Smooth muscle cell of the brain vasculature (primary cell): ENCODE measurements at regions not wholly inside any gene's neighbourhood (a gene's known extent, or its start where the extent isn't known, plus 50 kb on each side); places are given as distances from the start of the nearest gene placed in this dataset.

Experiments used
- DNase-seq: peaks from one replicate; pipeline ENCODE4 v3.0.0-alpha.2; 2012; ENCODE audit warnings: low read depth, low spot score

- no peak for DNase-seq
Observed at GRCh38 chr15:96735632-96736240, 405.2 kb downstream of the NR2F2 start.

DNA sequence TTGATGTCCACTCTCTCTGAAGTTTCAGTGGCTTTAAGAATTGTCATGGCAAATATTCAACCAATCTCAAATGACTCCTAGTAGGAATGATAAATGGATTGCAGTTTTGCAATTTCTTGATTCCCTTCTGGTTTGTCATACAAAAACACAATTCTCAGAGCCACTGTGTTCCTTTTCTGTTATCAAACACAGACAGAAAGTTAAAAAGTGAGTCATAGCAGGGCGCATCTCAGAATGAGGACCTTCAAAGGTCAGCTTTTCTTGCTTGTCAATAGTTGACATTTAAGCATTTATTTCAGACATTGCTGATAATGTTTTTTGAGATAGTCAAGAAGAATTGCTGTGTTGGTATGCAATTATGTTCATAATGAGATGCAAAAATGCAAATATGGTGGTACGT, 405.9 kb downstream of the NR2F2 start:
- DNase-seq = no peak

GRCh38 chr15:96737408-96737807, 406.9 kb downstream of the NR2F2 start:
- DNase-seq = no peak

DNA sequence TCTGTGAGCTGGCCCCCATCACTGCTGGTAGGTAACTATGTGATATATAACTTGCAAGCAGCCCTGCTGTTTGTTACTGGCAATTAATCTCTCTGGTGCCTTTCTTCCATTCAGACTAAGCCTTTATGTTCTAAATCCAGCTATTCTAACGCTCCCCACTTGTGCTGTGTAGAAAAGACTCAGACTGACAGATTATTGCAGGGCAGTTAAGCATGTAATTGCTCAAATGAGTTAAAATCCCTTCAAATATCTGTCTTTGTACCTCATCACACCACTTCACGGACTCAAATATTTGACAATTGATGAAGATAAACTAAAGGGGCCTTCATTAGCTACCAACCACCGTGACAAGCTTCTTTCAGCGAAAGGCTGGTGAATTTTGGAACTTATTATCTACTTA, 416.2 kb downstream of the NR2F2 start:
- no peak for DNase-seq

- DNase-seq = no peak
Observed at GRCh38 chr15:96747291-96747690, 416.8 kb downstream of the NR2F2 start.

DNA sequence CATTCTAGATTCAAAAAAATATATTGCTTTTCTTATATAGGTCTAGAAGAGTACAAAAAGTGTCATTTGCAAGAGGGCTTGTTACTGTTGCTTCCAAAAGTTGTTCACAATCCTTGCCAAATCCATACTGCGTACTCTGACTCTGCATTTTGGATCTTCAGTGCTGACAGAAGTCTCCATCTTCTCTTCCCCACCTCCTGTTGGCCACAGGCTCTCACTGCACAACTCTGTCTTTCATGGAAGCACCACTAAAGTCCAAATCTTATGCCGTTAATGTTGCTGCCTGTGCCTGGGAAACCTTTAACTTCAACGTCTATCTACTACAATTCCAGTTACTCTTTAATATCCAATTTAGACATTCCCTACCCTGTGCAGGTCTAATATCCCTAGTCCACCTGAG, 419.9 kb downstream of the NR2F2 start:
- DNase-seq = no peak

GRCh38 chr15:96756146-96756545, 425.6 kb downstream of the NR2F2 start:
- no peak for DNase-seq

DNA sequence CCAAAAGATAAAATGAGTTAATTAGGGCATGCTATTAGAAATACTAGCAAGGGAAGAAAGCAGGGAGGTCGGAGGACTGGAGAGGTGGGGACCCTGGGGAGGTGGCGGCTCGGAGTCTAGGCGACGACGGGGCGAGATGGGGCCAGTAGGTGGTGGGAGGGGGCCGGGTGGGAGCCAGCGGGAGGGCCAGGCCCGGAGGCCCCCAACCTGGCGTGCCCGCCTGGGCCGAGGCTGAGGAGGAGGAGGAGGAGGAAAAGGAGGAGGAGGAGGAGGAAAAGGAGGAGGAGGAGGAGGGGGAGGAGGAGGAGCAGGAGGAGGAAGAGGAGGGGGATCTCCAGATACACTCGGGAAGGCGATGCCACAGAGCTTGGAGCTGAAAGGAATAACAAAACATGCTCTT, 426.2 kb downstream of the NR2F2 start:
- no peak for DNase-seq

DNA sequence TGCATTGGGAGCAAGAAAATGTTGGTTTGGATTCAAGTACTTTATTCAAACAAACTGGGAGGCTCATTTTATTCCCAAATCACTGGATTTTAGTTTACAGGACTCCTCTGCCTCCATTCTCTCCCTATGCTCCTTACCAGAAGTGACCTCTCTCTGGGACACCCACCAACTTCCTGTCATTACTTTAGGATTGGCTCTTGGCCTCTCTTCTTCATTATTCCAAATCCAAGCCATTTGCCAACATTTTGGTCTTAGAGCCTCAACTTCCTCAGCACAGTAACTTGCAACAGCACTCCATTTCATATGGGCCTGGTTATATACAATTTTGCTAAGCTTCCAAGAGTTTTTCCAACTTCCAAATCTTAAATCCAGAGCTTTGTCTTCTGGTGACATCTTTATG, 432.1 kb downstream of the NR2F2 start:
- no peak for DNase-seq

DNA sequence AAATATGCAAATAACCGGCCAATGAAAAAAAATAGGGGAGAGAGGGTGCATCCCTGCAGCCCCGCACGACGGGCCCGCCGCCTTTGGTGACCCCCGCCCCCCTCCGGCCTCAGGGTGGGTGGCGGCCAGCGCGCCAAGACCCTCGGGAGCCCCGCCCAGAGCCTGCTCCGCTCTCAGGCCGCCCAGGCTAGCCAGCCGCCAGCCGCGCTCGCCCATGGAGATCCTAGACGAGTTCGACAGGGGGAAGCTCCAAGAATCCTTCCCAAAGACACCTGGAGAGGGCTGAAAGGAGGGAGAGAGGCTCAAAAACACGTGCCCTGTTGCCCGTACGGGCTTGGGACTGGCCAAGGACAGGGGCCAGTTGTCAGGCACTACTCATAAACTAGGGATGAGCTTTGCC, 434.0 kb downstream of the NR2F2 start:
- no peak for DNase-seq

DNA sequence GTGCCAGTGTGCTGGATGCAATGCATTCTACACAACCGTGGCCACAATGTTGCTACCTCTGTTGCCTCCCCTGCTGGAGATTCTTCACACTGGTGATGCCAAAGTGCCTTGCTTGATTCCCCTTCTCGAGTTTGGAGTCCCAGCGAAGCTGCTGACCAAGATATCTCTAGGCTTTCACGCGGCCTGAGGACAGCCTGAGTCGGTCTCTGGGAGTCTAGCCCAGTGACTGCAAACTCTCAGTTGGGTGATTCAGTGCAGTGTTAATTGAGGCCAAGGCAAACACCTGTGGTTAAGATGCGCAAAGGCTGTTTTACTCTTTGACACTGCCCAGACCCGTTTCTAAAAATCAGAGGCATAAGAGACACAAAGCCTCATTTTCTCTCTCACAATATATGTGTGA, 434.4 kb downstream of the NR2F2 start:
- no peak for DNase-seq

- DNase-seq = no peak
Observed at GRCh38 chr15:96766366-96766765, 435.9 kb downstream of the NR2F2 start.

GRCh38 chr15:96767703-96768434, 437.4 kb downstream of the NR2F2 start:
- DNase-seq = no peak

DNA sequence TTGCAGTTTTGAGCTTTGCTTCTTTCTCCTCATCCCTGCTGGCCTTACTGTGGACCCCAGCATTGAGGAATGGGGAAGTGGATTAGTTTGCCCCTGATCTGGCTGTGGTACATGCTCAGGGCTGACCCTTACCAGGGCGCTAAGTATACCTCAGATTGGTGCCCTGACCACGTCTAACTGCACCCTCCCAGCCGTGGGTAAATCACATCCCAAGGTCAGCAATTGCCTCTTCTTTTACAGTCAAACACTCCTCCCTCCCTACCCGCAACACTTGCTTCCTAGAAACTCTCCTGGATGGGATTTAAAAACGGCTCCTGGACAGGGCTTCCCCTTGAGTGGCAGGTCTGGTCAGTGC, 437.9 kb downstream of the NR2F2 start:
- no peak for DNase-seq

- no peak for DNase-seq
Observed at GRCh38 chr15:96771035-96771434, 440.5 kb downstream of the NR2F2 start.

GRCh38 chr15:96774216-96774615, 443.7 kb downstream of the NR2F2 start:
- no peak for DNase-seq

GRCh38 chr15:96783746-96784145, 453.2 kb downstream of the NR2F2 start:
- no peak for DNase-seq

GRCh38 chr15:96790004-96790403, 459.5 kb downstream of the NR2F2 start:
- no peak for DNase-seq

DNA sequence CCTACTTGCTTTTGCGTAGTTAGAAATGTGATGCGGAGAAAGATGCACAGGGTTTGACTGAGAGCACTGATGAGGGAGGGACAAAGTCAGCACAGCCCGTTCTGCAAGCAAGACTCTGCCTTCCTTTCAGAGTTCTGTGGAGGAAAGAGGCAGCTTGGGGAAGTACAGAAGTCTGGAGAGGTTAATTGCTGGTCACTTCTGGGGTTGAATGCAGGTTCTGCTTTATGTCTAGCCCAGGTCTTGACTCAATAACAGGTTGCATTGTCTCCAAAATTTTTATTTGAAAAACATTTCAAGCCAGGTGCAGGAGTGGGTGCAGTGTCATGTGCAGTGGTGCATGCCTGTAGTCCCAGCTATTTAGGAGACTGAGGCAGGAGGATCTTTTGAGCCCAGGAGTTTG, 461.7 kb downstream of the NR2F2 start:
- DNase-seq = no peak

DNA sequence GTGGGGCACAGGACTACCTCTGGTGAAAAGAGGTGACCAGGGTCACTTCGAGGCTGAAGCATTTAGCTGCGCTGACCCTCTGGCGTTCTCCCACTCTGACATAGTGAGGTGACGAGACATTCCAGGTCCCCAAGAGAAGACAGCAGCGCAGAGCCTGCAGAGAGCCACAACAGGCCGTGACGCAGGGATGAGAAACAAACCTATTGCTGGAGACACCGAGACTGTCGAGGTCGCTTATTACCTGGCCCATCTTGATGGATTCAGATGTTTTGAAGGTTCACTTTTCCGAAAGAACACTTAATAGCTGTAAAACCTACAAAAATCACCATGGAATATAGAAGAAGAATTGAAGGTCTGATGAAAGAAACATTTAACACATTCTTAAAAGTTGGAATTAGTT, 466.3 kb downstream of the NR2F2 start:
- DNase-seq = no peak

GRCh38 chr15:96801576-96802150, 471.2 kb downstream of the NR2F2 start:
- no peak for DNase-seq

GRCh38 chr15:96802611-96803255, 472.2 kb downstream of the NR2F2 start:
- no peak for DNase-seq

GRCh38 chr15:96804754-96805153, 474.3 kb downstream of the NR2F2 start:
- DNase-seq = no peak
